ENCODE measurements at regions not wholly inside any gene's neighbourhood (a gene's known extent, or its start where the extent isn't known, plus 50 kb on each side); places are given as distances from the start of the nearest gene placed in this dataset.

DNA sequence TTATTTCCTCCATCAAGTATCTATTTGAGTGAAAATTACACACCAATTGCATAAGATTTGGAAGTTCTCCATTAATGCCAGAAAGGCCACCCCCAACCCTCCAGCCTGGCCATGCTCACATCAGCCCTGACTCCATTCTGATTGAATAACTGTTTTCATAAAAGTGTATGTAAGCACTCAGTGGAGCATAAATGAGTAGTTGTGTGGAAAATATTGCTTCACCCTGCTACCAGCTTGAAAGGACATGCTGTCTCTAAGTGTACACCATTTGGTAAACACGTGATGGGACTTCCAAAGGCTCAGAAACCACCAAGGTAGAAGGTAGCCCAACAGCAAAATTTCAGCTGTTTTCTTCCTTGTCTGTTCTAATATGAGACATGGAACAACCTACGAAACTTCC is 393.8 kb downstream of the ZNF385D start:
- DNase-seq (ENCODE audit: low spot score): no peak
- in situ Hi-C loops (cut with HindIII; ENCODE audit: low sequenced_read_pairs): no loop called here

DNA sequence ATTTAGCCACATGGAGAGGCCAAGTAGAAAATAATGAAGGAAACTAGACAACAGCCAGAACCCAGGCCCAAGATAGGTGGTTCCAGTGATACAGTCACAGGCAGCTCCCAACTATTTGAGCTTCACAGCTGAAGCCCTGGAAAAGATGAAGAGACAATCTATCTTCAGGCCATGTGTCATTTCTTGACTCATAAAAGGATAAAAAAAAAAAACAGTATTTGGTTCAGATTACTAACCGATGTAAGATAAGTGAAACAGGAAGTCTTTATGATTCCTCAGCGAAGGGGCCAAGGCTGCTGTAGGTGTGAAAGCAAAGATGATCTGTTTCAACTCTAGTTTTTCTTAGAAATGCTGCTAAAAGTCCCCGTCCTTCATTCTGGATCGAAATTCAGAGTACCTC is 394.6 kb downstream of the ZNF385D start:
- DNase-seq (ENCODE audit: low spot score): no peak
- in situ Hi-C loops (cut with HindIII; ENCODE audit: low sequenced_read_pairs): no loop called here

DNA sequence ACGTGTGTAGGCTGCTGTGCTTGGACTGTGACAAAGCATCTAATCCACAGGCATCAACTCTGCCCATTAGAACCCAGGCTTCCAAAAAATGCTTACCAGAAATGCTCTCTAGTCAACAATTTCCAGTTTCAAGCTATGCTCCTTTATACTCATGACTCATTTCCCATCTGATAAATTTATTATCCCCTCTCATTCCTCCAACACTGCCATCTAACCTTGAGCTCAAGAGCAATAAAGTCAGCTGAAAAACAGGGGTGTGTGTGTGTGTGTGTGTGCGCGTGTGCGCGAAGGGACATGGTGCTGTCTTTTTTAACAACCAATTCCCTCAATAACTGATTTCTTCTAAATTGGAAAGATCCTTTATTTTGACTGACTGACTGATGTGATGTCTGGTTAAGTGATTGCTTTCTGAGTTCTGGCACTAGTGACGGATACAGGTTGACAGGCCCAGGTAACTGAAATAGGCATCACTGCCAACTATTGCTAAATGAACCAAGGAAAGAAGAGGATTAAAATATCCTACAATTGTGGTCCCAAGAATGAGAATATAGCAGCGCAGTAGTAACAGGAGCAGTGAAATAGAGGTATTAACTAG is 405.5 kb downstream of the ZNF385D start:
- in situ Hi-C loops (cut with HindIII; ENCODE audit: low sequenced_read_pairs): no loop called here
- DNase-seq (ENCODE audit: low spot score): no peak

DNA sequence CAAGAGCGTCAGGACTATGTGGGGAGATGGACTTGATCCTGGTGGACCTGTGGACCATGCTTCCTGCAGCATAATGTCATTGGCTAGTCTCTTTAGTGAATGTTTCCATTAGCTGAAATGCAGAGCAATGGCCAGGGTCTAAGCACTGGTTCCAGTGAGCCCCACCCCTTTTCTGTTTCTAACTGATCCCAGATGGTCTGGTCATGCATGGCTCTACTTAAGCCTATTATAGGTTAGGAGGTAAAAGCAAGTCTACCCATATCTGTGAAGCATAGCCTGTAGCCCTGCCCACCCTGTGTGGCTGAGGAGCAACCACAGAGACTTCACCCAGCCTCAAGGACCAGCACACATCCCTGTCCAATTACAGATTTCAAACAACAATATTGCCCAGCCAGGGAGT is 419.2 kb downstream of the ZNF385D start:
- in situ Hi-C loops (cut with HindIII; ENCODE audit: low sequenced_read_pairs): no loop called here
- no peak for DNase-seq (ENCODE audit: low spot score)

DNA sequence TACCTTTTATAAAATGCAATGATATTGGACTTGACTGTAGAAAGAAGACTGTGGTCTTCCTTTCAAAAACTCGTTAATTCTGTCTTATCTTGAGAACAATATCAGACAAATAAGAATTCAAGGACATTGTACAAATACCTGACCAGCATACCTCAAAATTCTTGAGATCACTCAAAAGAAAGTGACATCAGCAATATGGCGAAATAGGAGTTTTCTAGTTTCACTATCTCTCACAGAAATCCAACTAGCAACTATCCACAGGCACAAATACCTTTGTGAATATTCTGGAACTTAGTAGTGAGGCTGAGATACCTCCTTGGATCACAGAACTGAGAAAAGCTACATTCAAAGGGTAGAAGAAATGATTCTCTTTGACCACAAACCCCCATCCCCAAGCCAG is 419.7 kb downstream of the ZNF385D start:
- DNase-seq (ENCODE audit: low spot score): no peak
- in situ Hi-C loops (cut with HindIII; ENCODE audit: low sequenced_read_pairs): no loop called here

DNA sequence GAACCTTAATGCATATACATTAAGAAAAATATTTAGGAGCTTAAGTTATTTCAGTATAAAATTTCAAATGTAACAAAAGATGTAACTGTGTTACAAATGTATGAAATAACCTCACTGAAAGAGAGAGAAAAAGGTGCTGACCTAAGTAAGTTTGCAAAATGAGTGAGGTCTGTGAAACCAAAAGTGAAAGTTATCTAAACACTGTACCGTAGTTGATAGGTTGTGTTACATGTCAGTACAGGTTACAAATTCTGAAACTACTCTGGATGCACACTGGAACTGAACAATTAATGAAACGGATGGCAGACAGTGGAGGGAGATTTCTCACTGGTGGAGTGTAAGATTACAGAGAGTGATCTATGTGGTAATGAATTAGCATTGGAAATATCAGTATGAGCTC is 420.7 kb downstream of the ZNF385D start:
- in situ Hi-C loops (cut with HindIII; ENCODE audit: low sequenced_read_pairs): no loop called here
- DNase-seq (ENCODE audit: low spot score): no peak

DNA sequence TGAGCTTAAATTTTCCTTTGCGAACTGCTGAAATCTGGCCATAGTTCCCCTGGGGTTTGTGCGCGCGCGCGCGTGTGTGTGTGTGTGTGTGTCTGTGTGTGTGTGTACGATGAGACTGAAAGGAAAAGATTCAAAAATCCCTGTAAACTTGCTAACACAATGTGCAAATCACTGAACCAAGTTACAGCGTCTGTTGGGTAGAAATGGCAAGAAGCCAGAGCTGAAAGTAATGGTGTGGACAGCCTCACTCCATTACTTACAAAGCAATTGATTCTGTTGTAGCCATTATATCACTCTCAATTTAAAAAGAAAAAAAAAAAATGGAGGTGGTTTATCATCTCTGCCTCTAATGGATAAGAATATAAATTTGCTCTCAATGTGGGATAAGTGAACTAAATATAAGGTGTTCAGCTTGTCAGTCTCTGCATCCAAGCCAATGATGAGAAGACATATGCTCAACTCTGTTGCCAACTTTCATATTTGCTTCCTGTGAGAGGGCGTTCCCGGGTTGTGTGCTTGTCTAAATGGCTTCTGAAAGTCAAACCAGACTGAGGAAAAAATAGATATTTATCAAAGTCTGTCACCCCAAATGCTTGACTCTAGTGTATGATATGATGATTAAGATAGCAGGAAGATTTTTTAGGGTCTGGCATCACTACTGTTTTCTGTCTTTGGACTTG is 422.2 kb downstream of the ZNF385D start:
- peak; percentile 91 for DNase-seq (ENCODE audit: low spot score)
- in situ Hi-C loops (cut with HindIII; ENCODE audit: low sequenced_read_pairs): no loop called here

DNA sequence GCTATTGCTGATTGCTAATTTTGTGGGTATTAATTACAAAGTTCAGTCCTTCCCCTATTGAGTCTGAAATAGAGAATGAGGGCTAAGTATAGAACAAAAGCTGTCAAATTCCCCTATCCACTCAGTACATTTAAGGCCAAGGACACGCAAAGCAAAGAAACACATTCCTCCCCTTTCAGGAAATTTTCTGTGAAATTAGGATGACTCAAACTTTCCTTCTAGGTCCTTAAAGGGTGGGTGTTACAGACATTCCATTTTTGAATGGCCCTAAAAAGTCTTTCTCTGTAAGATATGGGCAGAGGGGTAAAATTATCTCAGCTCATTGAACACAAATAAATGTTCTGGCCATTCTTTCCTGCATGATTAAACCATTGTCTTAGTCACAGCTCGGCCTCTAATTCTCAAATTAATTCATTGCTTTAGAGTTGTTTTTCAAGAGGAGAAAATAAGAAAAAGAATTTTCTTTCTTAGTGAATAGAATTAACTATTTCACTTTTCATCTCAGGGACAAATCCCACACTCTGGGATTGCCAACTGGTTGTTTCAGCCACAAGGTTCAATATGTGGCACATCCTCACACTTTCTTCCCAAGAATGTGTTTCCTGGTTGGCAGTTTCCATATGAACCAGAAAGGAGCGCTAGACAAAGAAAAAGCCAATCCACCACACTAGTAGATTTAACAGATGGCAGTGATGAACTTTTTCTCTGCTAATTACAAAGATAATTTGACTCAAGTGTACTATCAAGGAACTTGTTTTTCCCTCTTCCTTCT is 424.1 kb downstream of the ZNF385D start:
- no peak for DNase-seq (ENCODE audit: low spot score)
- in situ Hi-C loops (cut with HindIII; ENCODE audit: low sequenced_read_pairs): no loop called here

DNA sequence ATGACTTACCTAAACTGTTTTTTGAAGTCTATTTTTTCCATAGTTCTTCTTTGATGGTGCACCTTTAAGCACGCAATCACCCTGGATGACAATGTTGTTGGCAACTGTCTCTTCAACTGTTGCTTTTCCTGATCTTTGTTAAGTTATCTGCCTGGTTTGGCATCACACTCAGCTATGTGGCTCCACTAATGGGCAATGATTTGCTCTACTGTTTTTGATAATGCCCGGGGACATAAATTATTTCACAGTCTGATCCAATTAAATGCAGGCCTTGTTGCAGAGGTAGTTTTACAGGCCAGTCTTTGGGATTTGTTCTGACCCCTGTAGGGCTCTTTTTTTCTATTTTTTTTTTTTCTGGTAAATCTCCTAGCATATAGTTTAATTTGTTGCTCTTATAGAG is 436.3 kb downstream of the ZNF385D start:
- no peak for DNase-seq (ENCODE audit: low spot score)
- in situ Hi-C loops (cut with HindIII; ENCODE audit: low sequenced_read_pairs): no loop called here

DNA sequence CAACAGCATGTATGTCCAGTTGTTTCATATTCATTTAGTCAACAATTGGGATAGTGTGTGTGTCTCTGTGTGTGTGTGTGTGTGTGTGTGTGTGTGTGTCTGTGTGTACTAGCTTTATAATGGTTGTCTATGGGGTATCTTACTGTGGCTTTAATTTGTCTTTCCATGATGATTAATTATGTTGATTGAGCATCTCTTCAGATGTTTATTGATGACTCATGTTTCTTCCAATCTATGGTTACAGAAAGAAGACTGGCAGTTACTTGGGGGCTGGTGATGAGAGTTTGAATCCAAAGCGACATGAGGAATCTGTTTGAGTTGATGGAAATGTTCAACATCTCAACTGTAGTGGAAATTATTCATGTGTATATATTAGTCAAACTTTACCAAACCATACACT is 440.1 kb downstream of the ZNF385D start:
- no peak for DNase-seq (ENCODE audit: low spot score)
- in situ Hi-C loops (cut with HindIII; ENCODE audit: low sequenced_read_pairs): no loop called here

DNA sequence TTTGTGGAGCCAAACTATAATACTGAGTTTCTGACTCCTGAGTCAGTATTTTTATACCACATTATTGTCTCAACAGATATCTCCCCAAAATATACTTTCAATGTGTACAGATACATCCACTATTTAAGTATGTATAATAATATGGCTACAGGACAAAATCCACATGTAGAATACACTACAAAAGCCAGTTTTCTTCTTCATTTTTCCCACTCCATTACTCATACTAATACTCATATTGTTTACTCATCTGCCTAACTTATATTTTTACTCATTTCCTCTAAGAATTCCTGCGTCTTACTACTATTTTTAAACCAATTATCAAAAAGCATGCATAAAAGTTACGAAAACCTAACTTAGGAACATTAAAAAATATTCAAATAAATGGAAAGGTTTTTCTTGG is 440.8 kb downstream of the ZNF385D start:
- DNase-seq (ENCODE audit: low spot score): no peak
- in situ Hi-C loops (cut with HindIII; ENCODE audit: low sequenced_read_pairs): no loop called here

DNA sequence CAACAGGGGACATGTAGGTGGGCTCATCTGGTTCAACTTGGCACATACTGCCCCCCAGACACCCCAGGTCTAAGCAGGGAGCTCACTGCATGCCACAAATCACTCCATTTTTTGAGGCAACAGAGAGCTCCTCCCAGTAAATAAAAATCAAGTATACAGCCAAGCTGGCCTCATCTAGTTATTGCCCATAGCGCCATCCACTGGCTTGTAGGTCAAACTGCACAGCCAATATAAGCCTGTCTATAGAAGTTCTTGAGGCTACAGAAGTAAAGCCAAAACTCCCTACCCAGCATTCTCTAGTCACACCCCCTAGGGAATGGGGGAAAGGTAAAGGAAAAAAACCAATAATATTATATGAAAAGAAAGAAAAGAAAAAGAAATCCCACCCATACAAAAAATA is 453.7 kb downstream of the ZNF385D start:
- in situ Hi-C loops (cut with HindIII; ENCODE audit: low sequenced_read_pairs): no loop called here
- no peak for DNase-seq (ENCODE audit: low spot score)

DNA sequence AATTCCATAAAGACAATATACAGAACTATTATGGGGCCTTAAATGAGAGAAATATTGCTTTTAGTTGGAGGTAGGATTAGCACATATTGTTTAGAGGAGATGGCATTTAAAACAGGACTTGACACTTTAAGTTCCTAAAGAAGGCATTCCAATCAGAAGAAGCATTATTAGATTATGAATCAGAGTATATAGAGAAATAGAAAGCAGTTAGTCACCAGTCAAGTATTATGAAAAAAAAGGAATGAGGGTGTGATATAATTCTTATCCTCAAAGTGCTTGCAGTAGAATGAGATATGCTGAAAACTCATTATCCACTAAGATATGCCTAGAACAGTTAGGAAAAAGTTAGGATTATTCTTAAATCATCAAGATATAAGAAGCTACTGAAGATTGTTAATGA is 456.2 kb downstream of the ZNF385D start:
- in situ Hi-C loops (cut with HindIII; ENCODE audit: low sequenced_read_pairs): no loop called here
- no peak for DNase-seq (ENCODE audit: low spot score)

DNA sequence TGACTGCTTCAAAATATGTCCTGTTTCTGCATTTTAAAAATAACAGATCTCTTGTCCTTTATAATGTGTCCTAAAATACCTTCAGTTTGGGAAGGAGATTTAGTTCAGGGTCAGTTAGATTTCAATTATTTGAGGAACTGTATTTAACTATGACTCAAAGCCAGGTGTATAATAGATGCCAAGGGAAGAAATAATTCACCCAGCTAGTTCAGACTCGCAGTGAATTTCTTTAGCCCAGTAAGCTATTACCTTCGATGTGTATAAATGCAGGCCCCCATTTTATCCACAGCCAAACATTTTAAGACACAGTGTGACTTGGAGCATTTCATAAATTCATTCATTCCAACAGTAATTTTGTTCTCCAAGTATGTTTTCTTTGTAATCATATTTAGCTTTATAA is 458.0 kb downstream of the ZNF385D start:
- peak; percentile 7 for DNase-seq (ENCODE audit: low spot score)
- in situ Hi-C loops (cut with HindIII; ENCODE audit: low sequenced_read_pairs): no loop called here

DNA sequence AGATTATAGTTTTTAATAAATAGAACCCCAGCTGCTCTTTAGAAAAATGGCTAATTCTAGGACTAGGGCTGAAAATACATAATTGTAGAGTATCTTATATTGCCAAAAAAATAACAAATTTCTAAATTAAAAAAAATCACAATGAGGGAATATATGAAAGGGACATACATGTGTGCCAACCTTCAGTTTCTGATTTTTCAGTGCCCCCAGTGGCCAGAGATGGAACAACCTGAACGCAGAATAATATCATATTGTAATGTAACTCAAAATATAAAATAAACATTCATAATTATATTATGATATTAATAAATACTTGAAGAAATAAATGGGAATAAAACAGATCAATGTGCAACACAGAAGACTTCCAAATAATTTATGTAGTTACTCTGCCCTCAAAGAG is 460.5 kb downstream of the ZNF385D start:
- in situ Hi-C loops (cut with HindIII; ENCODE audit: low sequenced_read_pairs): no loop called here
- DNase-seq (ENCODE audit: low spot score): no peak

DNA sequence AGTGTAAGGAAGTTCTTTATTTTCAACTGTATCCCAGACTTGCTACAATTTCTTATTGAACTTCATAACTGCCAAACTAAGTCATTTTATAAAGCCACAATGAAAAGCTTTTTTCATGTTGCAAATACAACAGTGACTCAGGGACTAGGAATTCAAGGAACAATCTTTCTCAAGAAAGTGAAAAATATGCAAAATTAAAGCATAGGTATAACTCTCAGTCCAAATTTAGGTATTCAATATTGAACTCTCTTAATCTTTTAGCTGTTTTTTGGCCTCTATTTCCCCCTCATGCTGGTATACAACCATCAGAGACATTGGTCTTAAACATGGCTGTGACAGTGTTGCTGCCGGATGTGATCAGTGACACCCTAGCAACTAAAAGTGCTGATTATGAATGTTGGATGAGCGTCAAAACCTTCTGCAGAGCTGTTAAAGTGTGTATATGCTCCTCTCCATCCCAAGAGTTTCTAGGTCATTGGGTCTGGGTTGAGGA is 476.9 kb downstream of the ZNF385D start:
- in situ Hi-C loops (cut with HindIII; ENCODE audit: low sequenced_read_pairs): no loop called here
- DNase-seq (ENCODE audit: low spot score): no peak

DNA sequence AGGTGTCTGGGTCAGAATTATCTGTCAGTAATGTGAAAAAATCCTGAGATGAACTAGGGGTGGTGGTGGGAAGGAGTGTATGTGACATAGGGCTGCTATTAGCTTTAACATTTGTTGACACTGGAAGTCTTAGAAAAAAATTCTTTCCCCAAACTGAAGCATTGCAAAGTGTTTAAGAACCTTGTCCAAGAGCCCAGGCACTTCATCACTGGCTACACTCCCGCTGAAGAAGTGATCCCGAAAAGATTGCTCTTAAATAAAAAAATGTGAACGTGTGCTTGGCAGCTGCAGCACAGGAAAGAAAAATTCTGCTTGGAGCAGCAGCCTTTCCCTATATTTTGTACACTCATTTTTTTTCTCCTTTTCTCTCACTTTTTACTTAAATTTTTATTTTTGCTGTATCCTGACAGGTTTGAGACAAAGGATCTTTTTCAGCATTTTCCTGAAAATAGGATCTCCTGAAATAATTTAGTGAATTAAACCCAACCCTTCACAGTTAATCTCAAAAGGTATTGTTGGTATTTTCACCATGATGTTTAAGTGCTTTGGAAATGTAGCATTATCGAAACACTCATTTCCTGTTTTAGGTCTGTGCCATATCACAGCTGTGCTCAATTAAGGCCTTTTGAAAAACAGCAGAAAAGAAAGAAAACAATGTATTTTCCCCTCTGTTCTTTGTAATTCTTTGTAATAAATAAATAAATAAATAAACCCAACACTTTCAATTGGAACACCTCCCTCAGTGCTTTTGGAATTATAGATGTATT is 477.6 kb downstream of the ZNF385D start:
- no peak for DNase-seq (ENCODE audit: low spot score)
- in situ Hi-C loops (cut with HindIII; ENCODE audit: low sequenced_read_pairs): no loop called here

DNA sequence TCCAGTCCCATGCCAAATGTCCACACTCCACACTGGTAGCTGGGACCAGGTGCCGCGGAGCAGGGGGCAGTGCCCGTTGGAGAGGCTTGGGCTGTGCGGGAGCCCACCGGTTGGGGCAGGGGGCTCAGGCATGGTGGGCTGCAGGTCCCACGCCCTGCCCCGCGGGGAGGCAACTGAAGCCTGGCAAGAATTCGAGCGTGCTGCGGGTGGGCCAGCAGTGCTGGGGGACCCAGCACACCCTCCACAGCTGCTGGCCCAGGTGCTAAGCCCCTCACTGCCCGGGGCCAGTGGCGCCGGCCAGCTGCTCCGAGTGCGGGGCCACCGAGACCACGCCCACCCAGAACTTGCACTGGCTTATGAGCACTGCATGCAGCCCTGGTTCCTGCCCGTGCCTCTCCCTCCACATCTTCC is 479.4 kb downstream of the ZNF385D start:
- DNase-seq (ENCODE audit: low spot score): no peak
- in situ Hi-C loops (cut with HindIII; ENCODE audit: low sequenced_read_pairs): no loop called here

DNA sequence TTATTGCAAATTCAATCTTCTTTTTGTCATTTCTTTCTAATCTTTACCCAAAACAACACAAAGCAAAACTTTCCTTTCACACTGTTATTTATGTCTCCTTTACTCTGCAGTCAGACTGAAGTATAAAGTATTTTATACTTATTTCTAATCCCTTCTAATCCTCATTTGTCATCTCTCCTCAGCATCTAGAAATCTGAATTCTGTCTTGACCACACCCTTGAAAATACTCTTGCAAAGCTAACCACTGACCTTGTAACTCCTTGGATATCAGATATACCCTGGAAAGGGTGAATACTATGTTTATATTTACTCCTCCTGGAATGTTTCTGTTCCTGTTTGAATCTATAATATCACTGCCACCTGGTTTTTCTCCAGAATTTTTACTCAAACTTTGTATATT is 481.1 kb downstream of the ZNF385D start:
- no peak for DNase-seq (ENCODE audit: low spot score)
- in situ Hi-C loops (cut with HindIII; ENCODE audit: low sequenced_read_pairs): no loop called here

DNA sequence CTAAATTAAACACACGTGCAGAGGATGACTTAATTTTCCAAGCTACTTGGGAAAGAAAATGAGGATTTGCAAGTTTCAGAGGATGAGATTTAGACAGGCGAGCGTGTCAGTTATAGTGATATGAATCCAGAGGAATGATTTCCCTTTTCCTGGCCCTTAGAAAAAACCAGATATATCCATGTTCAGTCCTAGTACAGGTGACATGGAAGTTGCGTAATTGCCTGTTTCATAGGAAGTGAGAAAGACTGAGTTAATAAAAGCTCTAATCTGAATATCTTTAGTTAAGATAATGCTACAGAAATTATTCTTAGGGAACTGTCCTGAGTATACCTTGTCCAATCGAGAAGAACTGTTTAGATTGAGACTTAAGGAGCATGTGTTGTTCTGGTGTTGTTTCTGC is 490.5 kb downstream of the ZNF385D start:
- no peak for DNase-seq (ENCODE audit: low spot score)
- in situ Hi-C loops (cut with HindIII; ENCODE audit: low sequenced_read_pairs): no loop called here
